PFSK-1 (cell line): ENCODE measurements at regions not wholly inside any gene's neighbourhood (a gene's known extent, or its start where the extent isn't known, plus 50 kb on each side); places are given as distances from the start of the nearest gene placed in this dataset.

Experiments
- FOXP2 ChIP-seq: optimal IDR thresholded peaks from 2 replicates; pipeline ENCODE3; 2011; ENCODE audit warnings: borderline replicate concordance, control low read depth, inconsistent platforms; ENCODE audit not compliant: insufficient read depth; ENCODE audit errors: extremely low read length, extremely low read depth
- POLR2AphosphoS5 ChIP-seq: IDR thresholded peaks from 2 replicates; pipeline ENCODE4 v1.6.1; 2012; ENCODE audit warnings: low read depth, mild to moderate bottlenecking, control low read depth, low read length, moderate library complexity
- REST ChIP-seq, 2 experiments: IDR thresholded peaks; 2 replicates each; pipeline versions ENCODE4 v1.6.1 to v1.8.0; 2011 to 2012; ENCODE audit warnings: low read depth in 2 of 2, low read length in 2 of 2, control low read depth in 1 of 2, inconsistent platforms in 1 of 2, mild to moderate bottlenecking in 1 of 2, moderate library complexity in 1 of 2; ENCODE audit not compliant: insufficient read depth in 1 of 2
- SIN3A ChIP-seq: IDR thresholded peaks from 2 replicates; pipeline ENCODE4 v1.6.1; 2012; ENCODE audit warnings: mild to moderate bottlenecking, low read length, moderate library complexity, borderline replicate concordance; ENCODE audit not compliant: insufficient read depth
- TAF1 ChIP-seq: IDR thresholded peaks from 2 replicates; pipeline ENCODE4 v1.6.1; 2012; ENCODE audit warnings: low read length, control low read depth, borderline replicate concordance; ENCODE audit not compliant: insufficient read depth

GRCh38 chr20:39291301-39291700 lies 329.2 kb downstream of the DHX35 start:
- TF ChIP-seq SIN3A (no peak), REST (IDR thresholded peaks at IDR 0.05; ENCODE audit: insufficient read depth in 1 of 2, low read depth in 2 of 2, low read length in 2 of 2) (no peak), POLR2AphosphoS5 (no peak), TAF1 (no peak), FOXP2 (no peak)

- no peak for TF ChIP-seq REST (IDR thresholded peaks at IDR 0.05; ENCODE audit: insufficient read depth in 1 of 2, low read depth in 2 of 2, low read length in 2 of 2)
- no peak for TF ChIP-seq FOXP2
- no peak for TF ChIP-seq SIN3A
- TF ChIP-seq TAF1, result no peak
- no peak for TF ChIP-seq POLR2AphosphoS5
These were observed 328.4 kb downstream of the DHX35 start for GRCh38 chr20:39290575-39290974.

- no peak for TF ChIP-seq SIN3A
- no peak for TF ChIP-seq TAF1
- TF ChIP-seq REST (IDR thresholded peaks at IDR 0.05; ENCODE audit: insufficient read depth in 1 of 2, low read depth in 2 of 2, low read length in 2 of 2), result no peak
- no peak for TF ChIP-seq POLR2AphosphoS5
- no peak for TF ChIP-seq FOXP2
These were observed 327.7 kb downstream of the DHX35 start for GRCh38 chr20:39289831-39290230.

GRCh38 chr20:39289316-39289715 lies 327.2 kb downstream of the DHX35 start:
- no peak for TF ChIP-seq FOXP2
- TF ChIP-seq POLR2AphosphoS5, result no peak
- TF ChIP-seq SIN3A, result no peak
- TF ChIP-seq TAF1, result no peak
- no peak for TF ChIP-seq REST (IDR thresholded peaks at IDR 0.05; ENCODE audit: insufficient read depth in 1 of 2, low read depth in 2 of 2, low read length in 2 of 2)

- TF ChIP-seq POLR2AphosphoS5 (no peak), SIN3A (no peak), REST (IDR thresholded peaks at IDR 0.05; ENCODE audit: insufficient read depth in 1 of 2, low read depth in 2 of 2, low read length in 2 of 2) (no peak), FOXP2 (no peak)
These were observed 321.3 kb downstream of the DHX35 start for GRCh38 chr20:39283464-39283863.
